ENCODE measurements at regions not wholly inside any gene's neighbourhood (a gene's known extent, or its start where the extent isn't known, plus 50 kb on each side); places are given as distances from the start of the nearest gene placed in this dataset.

GRCh38 chr3:66709532-66709931 is 208.7 kb upstream of the LRIG1 start:
- Mint-ChIP-seq H3K27me3 (peaks cover 14 to 28% of the 10 kb centered on the region in 2 donors), H3K36me3 (no peaks in the 10 kb centered on the region), H3K4me1 (no peaks in the 10 kb centered on the region), H3K9me3 (no peaks in the 10 kb centered on the region), H3K27ac (no peak overlapping the region), H3K4me3 (no peak overlapping the region)
- no peak for ATAC-seq (replicated peaks)
- DNase-seq: no peak

GRCh38 chr3:66712210-66712609 is 211.4 kb upstream of the LRIG1 start:
- Mint-ChIP-seq H3K36me3 (no peaks in the 10 kb centered on the region), H3K4me1 (no peaks in the 10 kb centered on the region), H3K4me3 (no peak overlapping the region), H3K27ac (no peak overlapping the region), H3K9me3 (no peaks in the 10 kb centered on the region), H3K27me3 (peaks cover 0 to 11% of the 10 kb centered on the region in 2 donors)
- ATAC-seq (replicated peaks): no peak
- DNase-seq: no peak

- H3K9me3 Mint-ChIP-seq: no peaks in the 10 kb centered on the region
- no peaks in the 10 kb centered on the region for H3K4me1 Mint-ChIP-seq
- H3K27ac Mint-ChIP-seq: no peak overlapping the region
- no peak overlapping the region for H3K4me3 Mint-ChIP-seq
- no peaks in the 10 kb centered on the region for H3K36me3 Mint-ChIP-seq
- no peak for ATAC-seq (replicated peaks)
- H3K27me3 Mint-ChIP-seq: peaks cover 0 to 10% of the 10 kb centered on the region in 2 donors
- DNase-seq: no peak
Observed at GRCh38 chr3:66713921-66714320, 213.1 kb upstream of the LRIG1 start.

- Mint-ChIP-seq H3K27me3 (peaks cover 0 to 5% of the 10 kb centered on the region in 2 donors), H3K4me1 (no peaks in the 10 kb centered on the region), H3K9me3 (no peaks in the 10 kb centered on the region), H3K27ac (no peak overlapping the region), H3K4me3 (no peak overlapping the region), H3K36me3 (no peaks in the 10 kb centered on the region)
- ATAC-seq (replicated peaks) (no peak), DNase-seq (no peak)
Observed at GRCh38 chr3:66715806-66716205, 215.0 kb upstream of the LRIG1 start.

- Mint-ChIP-seq H3K4me1 (no peaks in the 10 kb centered on the region), H3K27ac (no peak overlapping the region), H3K4me3 (no peak overlapping the region), H3K27me3 (peaks cover 5 to 15% of the 10 kb centered on the region in 2 donors), H3K9me3 (no peaks in the 10 kb centered on the region), H3K36me3 (no peaks in the 10 kb centered on the region)
- no peak for ATAC-seq (replicated peaks)
- DNase-seq: no peak
Observed at GRCh38 chr3:66717806-66718205, 217.0 kb upstream of the LRIG1 start.

GRCh38 chr3:66719796-66720356 is 219.1 kb upstream of the LRIG1 start:
- no peak overlapping the region for H3K27ac Mint-ChIP-seq
- peaks cover 5 to 15% of the 10 kb centered on the region in 2 donors for H3K27me3 Mint-ChIP-seq
- no peak for DNase-seq
- H3K36me3 Mint-ChIP-seq: no peaks in the 10 kb centered on the region
- no peak for ATAC-seq (replicated peaks)
- H3K4me3 Mint-ChIP-seq: no peak overlapping the region
- no peaks in the 10 kb centered on the region for H3K4me1 Mint-ChIP-seq
- no peaks in the 10 kb centered on the region for H3K9me3 Mint-ChIP-seq

GRCh38 chr3:66720508-66720907 is 219.7 kb upstream of the LRIG1 start:
- ATAC-seq (replicated peaks): no peak

GRCh38 chr3:66722675-66723074 is 221.9 kb upstream of the LRIG1 start:
- DNase-seq (no peak), ATAC-seq (replicated peaks) (no peak)
- H3K4me1 Mint-ChIP-seq: no peaks in the 10 kb centered on the region
- H3K27me3 Mint-ChIP-seq: peaks cover 5 to 15% of the 10 kb centered on the region in 2 donors
- H3K36me3 Mint-ChIP-seq: no peaks in the 10 kb centered on the region
- no peak overlapping the region for H3K4me3 Mint-ChIP-seq
- no peaks in the 10 kb centered on the region for H3K9me3 Mint-ChIP-seq
- no peak overlapping the region for H3K27ac Mint-ChIP-seq

More at GRCh38 chr3:66720508-66720907, 219.7 kb upstream of the LRIG1 start:
- no peaks in the 10 kb centered on the region for H3K4me1 Mint-ChIP-seq
- H3K27me3 Mint-ChIP-seq: peaks cover 5 to 15% of the 10 kb centered on the region in 2 donors
- no peak for DNase-seq
- no peak overlapping the region for H3K4me3 Mint-ChIP-seq
- no peaks in the 10 kb centered on the region for H3K36me3 Mint-ChIP-seq
- H3K9me3 Mint-ChIP-seq: no peaks in the 10 kb centered on the region
- H3K27ac Mint-ChIP-seq: no peak overlapping the region

GRCh38 chr3:66723231-66723630 is 222.4 kb upstream of the LRIG1 start:
- Mint-ChIP-seq H3K27ac (no peak overlapping the region), H3K4me1 (no peaks in the 10 kb centered on the region), H3K9me3 (no peaks in the 10 kb centered on the region), H3K36me3 (no peaks in the 10 kb centered on the region), H3K27me3 (peaks cover 10 to 15% of the 10 kb centered on the region in 2 donors), H3K4me3 (no peak overlapping the region)
- ATAC-seq (replicated peaks): no peak
- no peak for DNase-seq

GRCh38 chr3:66729687-66730393 is 229.0 kb upstream of the LRIG1 start:
- H3K27me3 Mint-ChIP-seq: peaks cover 13 to 17% of the 10 kb centered on the region in 2 donors
- DNase-seq (no peak), ATAC-seq (replicated peaks) (no peak)
- no peaks in the 10 kb centered on the region for H3K4me1 Mint-ChIP-seq
- H3K27ac Mint-ChIP-seq: no peak overlapping the region
- H3K36me3 Mint-ChIP-seq: no peaks in the 10 kb centered on the region
- H3K9me3 Mint-ChIP-seq: peaks cover 0 to 2% of the 10 kb centered on the region in 2 donors
- H3K4me3 Mint-ChIP-seq: no peak overlapping the region

GRCh38 chr3:66738625-66739365 is 238.0 kb upstream of the LRIG1 start:
- DNase-seq (no peak), ATAC-seq (replicated peaks) (no peak)
- Mint-ChIP-seq H3K4me1 (no peaks in the 10 kb centered on the region), H3K27me3 (peaks cover 3 to 40% of the 10 kb centered on the region in 2 donors), H3K36me3 (no peaks in the 10 kb centered on the region), H3K9me3 (no peaks in the 10 kb centered on the region), H3K27ac (no peak overlapping the region), H3K4me3 (no peak overlapping the region)

- no peaks in the 10 kb centered on the region for H3K9me3 Mint-ChIP-seq
- no peak overlapping the region for H3K4me3 Mint-ChIP-seq
- DNase-seq: no peak
- H3K27me3 Mint-ChIP-seq: peaks cover 3 to 38% of the 10 kb centered on the region in 2 donors
- no peak overlapping the region for H3K27ac Mint-ChIP-seq
- no peaks in the 10 kb centered on the region for H3K36me3 Mint-ChIP-seq
- H3K4me1 Mint-ChIP-seq: no peaks in the 10 kb centered on the region
- ATAC-seq (replicated peaks): no peak
Observed at GRCh38 chr3:66740260-66740659, 239.4 kb upstream of the LRIG1 start.

GRCh38 chr3:66744521-66744920 is 243.7 kb upstream of the LRIG1 start:
- no peaks in the 10 kb centered on the region for H3K4me1 Mint-ChIP-seq
- H3K9me3 Mint-ChIP-seq: no peaks in the 10 kb centered on the region
- DNase-seq: no peak
- no peak for ATAC-seq (replicated peaks)
- no peak overlapping the region for H3K4me3 Mint-ChIP-seq
- H3K36me3 Mint-ChIP-seq: no peaks in the 10 kb centered on the region
- no peak overlapping the region for H3K27ac Mint-ChIP-seq
- peaks cover 5 to 10% of the 10 kb centered on the region in 2 donors for H3K27me3 Mint-ChIP-seq

GRCh38 chr3:66744986-66745385 is 244.2 kb upstream of the LRIG1 start:
- Mint-ChIP-seq H3K27ac (no peak overlapping the region), H3K4me3 (no peak overlapping the region), H3K4me1 (no peaks in the 10 kb centered on the region), H3K9me3 (no peaks in the 10 kb centered on the region), H3K27me3 (peaks cover 6 to 11% of the 10 kb centered on the region in 2 donors), H3K36me3 (no peaks in the 10 kb centered on the region)
- no peak for ATAC-seq (replicated peaks)
- no peak for DNase-seq

- no peaks in the 10 kb centered on the region for H3K4me1 Mint-ChIP-seq
- H3K4me3 Mint-ChIP-seq: no peak overlapping the region
- no peak for DNase-seq
- no peak overlapping the region for H3K27ac Mint-ChIP-seq
- H3K36me3 Mint-ChIP-seq: no peaks in the 10 kb centered on the region
- H3K27me3 Mint-ChIP-seq: peaks cover 6 to 8% of the 10 kb centered on the region in 2 donors
- no peak for ATAC-seq (replicated peaks)
- no peaks in the 10 kb centered on the region for H3K9me3 Mint-ChIP-seq
Observed at GRCh38 chr3:66747261-66747660, 246.4 kb upstream of the LRIG1 start.
